H9 (cell line): ENCODE measurements at regions not wholly inside any gene's neighbourhood (a gene's known extent, or its start where the extent isn't known, plus 50 kb on each side); places are given as distances from the start of the nearest gene placed in this dataset.
A peak's percentile ranks its signal among the peaks of the same experiment; 100 is the strongest.

Experiments used
- DNase-seq: peaks from one replicate; pipeline ENCODE4 v3.0.0-alpha.2; 2017
- H2AFZ ChIP-seq: one replicate; pipeline ENCODE4 v1.6.1; 2013; ENCODE audit warnings: mild to moderate bottlenecking, low read length, control low read depth, moderate library complexity
- H2AK5ac ChIP-seq: 2 replicates; pipeline ENCODE4 v1.6.1; 2013; ENCODE audit warnings: low read length, control low read depth, mixed read lengths; ENCODE audit not compliant: insufficient read length
- H2BK120ac ChIP-seq: one replicate; pipeline ENCODE4 v1.6.1; 2013; ENCODE audit warnings: low read depth, mild to moderate bottlenecking, low read length, control low read depth, inconsistent platforms; ENCODE audit not compliant: poor library complexity, severe bottlenecking
- H2BK12ac ChIP-seq: 2 replicates; pipeline ENCODE4 v1.6.1; 2013; ENCODE audit warnings: low read length, control low read depth, mixed read lengths, low read depth; ENCODE audit not compliant: insufficient read length
- H2BK15ac ChIP-seq: 2 replicates; pipeline ENCODE4 v1.6.1; 2013; ENCODE audit warnings: low read depth, low read length, control low read depth
- H2BK20ac ChIP-seq: one replicate; pipeline ENCODE4 v1.6.1; 2013; ENCODE audit warnings: low read depth, mild to moderate bottlenecking, low read length, control low read depth, inconsistent platforms; ENCODE audit not compliant: poor library complexity, severe bottlenecking
- H2BK5ac ChIP-seq: 2 replicates; pipeline ENCODE4 v1.6.1; 2013; ENCODE audit warnings: low read length, control low read depth, mixed read lengths; ENCODE audit not compliant: insufficient read length
- H3K14ac ChIP-seq: 2 replicates; pipeline ENCODE4 v1.6.1; 2013; ENCODE audit warnings: low read length, control low read depth; ENCODE audit not compliant: insufficient read depth
- H3K18ac ChIP-seq: 2 replicates; pipeline ENCODE4 v1.6.1; 2013; ENCODE audit warnings: low read depth, mild to moderate bottlenecking, mixed read lengths, low read length, control low read depth; ENCODE audit not compliant: insufficient read length
- H3K23ac ChIP-seq: 2 replicates; pipeline ENCODE4 v1.6.1; 2013; ENCODE audit warnings: low read length, control low read depth, mixed read lengths, low read depth; ENCODE audit not compliant: insufficient read length
- H3K23me2 ChIP-seq: 2 replicates; pipeline ENCODE4 v1.6.1; 2013; ENCODE audit warnings: low read depth, mild to moderate bottlenecking, mixed read lengths, low read length, control low read depth; ENCODE audit not compliant: insufficient read length, poor library complexity, severe bottlenecking
- H3K27ac ChIP-seq: 2 replicates; pipeline ENCODE4 v1.5.1; 2013; ENCODE audit warnings: low read length, control low read depth, mixed read lengths, low read depth; ENCODE audit not compliant: insufficient read length
- H3K27me3 ChIP-seq: 2 replicates; pipeline ENCODE4 v1.6.1; 2013; ENCODE audit warnings: low read length, control low read depth, inconsistent platforms; ENCODE audit not compliant: insufficient read depth
- H3K4ac ChIP-seq: 2 replicates; pipeline ENCODE4 v1.6.1; 2013; ENCODE audit warnings: low read depth, mild to moderate bottlenecking, control low read depth, inconsistent platforms, low read length, moderate library complexity
- H3K4me1 ChIP-seq: 2 replicates; pipeline ENCODE4 v1.6.1; 2013; ENCODE audit warnings: low read length, control low read depth, inconsistent platforms; ENCODE audit not compliant: insufficient read depth
- H3K4me2 ChIP-seq: 2 replicates; pipeline ENCODE4 v1.6.1; 2013; ENCODE audit warnings: low read length, control low read depth, mixed read lengths; ENCODE audit not compliant: insufficient read length, insufficient read depth
- H3K56ac ChIP-seq: 2 replicates; pipeline ENCODE4 v1.6.1; 2013; ENCODE audit warnings: low read depth, mild to moderate bottlenecking, mixed read lengths, low read length, control low read depth; ENCODE audit not compliant: insufficient read length
- H3K79me1 ChIP-seq: 2 replicates; pipeline ENCODE4 v1.6.1; 2013; ENCODE audit warnings: low read depth, mild to moderate bottlenecking, moderate library complexity, low read length, control low read depth, inconsistent platforms; ENCODE audit not compliant: insufficient read depth, poor library complexity, severe bottlenecking
- H3K79me2 ChIP-seq: 2 replicates; pipeline ENCODE4 v1.6.1; 2013; ENCODE audit warnings: low read length, control low read depth, inconsistent platforms; ENCODE audit not compliant: insufficient read depth
- H3K9ac ChIP-seq: 2 replicates; pipeline ENCODE4 v1.6.1; 2013; ENCODE audit warnings: low read length, control low read depth, mixed read lengths; ENCODE audit not compliant: insufficient read length; ENCODE audit errors: extremely low read depth
- H3K9me3 ChIP-seq: one replicate; pipeline ENCODE4 v1.6.1; 2013; ENCODE audit warnings: low read depth, low read length, inconsistent platforms; ENCODE audit not compliant: control insufficient read depth
- H3T11ph ChIP-seq: one replicate; pipeline ENCODE4 v1.6.1; 2013; ENCODE audit warnings: mild to moderate bottlenecking, low read length, control low read depth, inconsistent platforms
- H4K20me1 ChIP-seq: one replicate; pipeline ENCODE4 v1.6.1; 2013; ENCODE audit not compliant: control insufficient read depth, insufficient read length, insufficient read depth
- H4K5ac ChIP-seq: 2 replicates; pipeline ENCODE4 v1.6.1; 2013; ENCODE audit warnings: low read depth, mild to moderate bottlenecking, mixed read lengths, low read length, control low read depth; ENCODE audit not compliant: insufficient read length
- H4K8ac ChIP-seq: replicated peaks from 2 replicates; pipeline ENCODE4 v1.6.1; 2013; ENCODE audit warnings: low read length, control low read depth, mixed read lengths, low read depth; ENCODE audit not compliant: insufficient read length
- H4K91ac ChIP-seq: 2 replicates; pipeline ENCODE4 v1.6.1; 2013; ENCODE audit warnings: low read depth, mild to moderate bottlenecking, moderate library complexity, mixed read lengths, low read length, control low read depth; ENCODE audit not compliant: insufficient read length
- H3K27ac Mint-ChIP-seq, 3 experiments: 2 replicates in 2 of 3; 3 replicates in 1 of 3; pipeline ENCODE4 v1.8.0; 2020 to 2021; ENCODE audit warnings: mixed read lengths in 3 of 3, mild to moderate bottlenecking in 1 of 3, moderate library complexity in 1 of 3
- H3K27me3 Mint-ChIP-seq: 2 replicates; pipeline ENCODE4 v1.8.0; 2021; ENCODE audit warnings: low read depth, mild to moderate bottlenecking, moderate library complexity, mixed read lengths
- H3K36me3 Mint-ChIP-seq, 3 experiments: 2 replicates in 2 of 3; 3 replicates in 1 of 3; pipeline ENCODE4 v1.8.0; 2020 to 2021; ENCODE audit warnings: low read depth in 3 of 3, mixed read lengths in 3 of 3; ENCODE audit not compliant: insufficient read depth in 1 of 3
- H3K4me1 Mint-ChIP-seq, 2 experiments: 2 replicates each; pipeline ENCODE4 v1.8.0; 2020; ENCODE audit warnings: mixed read lengths in 2 of 2
- H3K4me3 Mint-ChIP-seq, 2 experiments: 2 replicates in 1 of 2; 3 replicates in 1 of 2; pipeline ENCODE4 v1.8.0; 2020 to 2021; ENCODE audit warnings: mild to moderate bottlenecking in 2 of 2, mixed read lengths in 2 of 2, moderate library complexity in 1 of 2
- H3K9me3 Mint-ChIP-seq, 2 experiments: 2 replicates in 1 of 2; 3 replicates in 1 of 2; pipeline ENCODE4 v1.8.0; 2020; ENCODE audit warnings: mild to moderate bottlenecking in 2 of 2, mixed read lengths in 2 of 2, moderate library complexity in 1 of 2
- CTCF ChIP-seq: fragments of 200-600 bp; sonication (generic); conservative IDR thresholded peaks from 3 replicates; pipeline ENCODE4 v1.8.0; 2021; ENCODE audit warnings: antibody characterized with exemption, mild to moderate bottlenecking
- WGBS: extraction: QIAGEN DNeasy Blood & Tissue Kit; methylation state at CpG from one replicate; pipeline ENCODE4 v1.1.7; 2013; ENCODE audit warnings: missing lambda C conversion rate, low lambda C conversion rate, mixed read lengths; ENCODE audit not compliant: insufficient read length; ENCODE audit errors: extremely low coverage; 5-methylcytosine and 5-hydroxymethylcytosine counted together

GRCh38 chr1:81312272-81312754 is 488.4 kb upstream of the ADGRL2 start:
- Histone ChIP-seq H3K4me1 (peaks cover 10% of the 10 kb centered on the region; the same call in 1 of the 2 replicates), H3K23ac (no peak overlapping the region), H3K79me1 (no peaks in the 10 kb centered on the region), H4K5ac (no peak overlapping the region), H3K4ac (no peak overlapping the region), H3K79me2 (no peaks in the 10 kb centered on the region), H3K23me2 (peaks cover 4% of the 10 kb centered on the region), H3K27ac (peak overlapping the region; percentile 14), H3K56ac (no peak overlapping the region), H3K4me2 (peak overlapping the region; percentile 80), H2BK12ac (no peak overlapping the region), H2AK5ac (no peak overlapping the region), H2BK120ac (no peak overlapping the region), H3K27me3 (no peaks in the 10 kb centered on the region), H4K8ac (no peak overlapping the region), H4K20me1 (no peaks in the 10 kb centered on the region), H3K14ac (no peak overlapping the region), H2BK5ac (no peak overlapping the region), H3K18ac (no peak overlapping the region), H3K9ac (no peak overlapping the region), H4K91ac (no peak overlapping the region), H2AFZ (no peak overlapping the region), H3K9me3 (no peaks in the 10 kb centered on the region), H2BK20ac (peak overlapping the region; percentile 50), H3T11ph (no peak overlapping the region), H2BK15ac (no peak overlapping the region)
- H3K4me3 Mint-ChIP-seq: peak overlapping the region; percentile 61 to 75
- TF ChIP-seq CTCF: no peak
- no peaks in the 10 kb centered on the region for H3K36me3 Mint-ChIP-seq
- H3K9me3 Mint-ChIP-seq: no peaks in the 10 kb centered on the region
- no CpG with 5 or more reads among the region's 8 CpGs for WGBS
- peaks cover 94 to 96% of the 10 kb centered on the region in 2 experiments for H3K4me1 Mint-ChIP-seq
- H3K27me3 Mint-ChIP-seq: no peaks in the 10 kb centered on the region; the same call in 1 of the 2 replicates
- DNase-seq: peak; percentile 57
- H3K27ac Mint-ChIP-seq: peak overlapping the region; percentile 93 to 99 (median 97)
